ENCODE measurements at regions not wholly inside any gene's neighbourhood (a gene's known extent, or its start where the extent isn't known, plus 50 kb on each side); places are given as distances from the start of the nearest gene placed in this dataset.

DNA sequence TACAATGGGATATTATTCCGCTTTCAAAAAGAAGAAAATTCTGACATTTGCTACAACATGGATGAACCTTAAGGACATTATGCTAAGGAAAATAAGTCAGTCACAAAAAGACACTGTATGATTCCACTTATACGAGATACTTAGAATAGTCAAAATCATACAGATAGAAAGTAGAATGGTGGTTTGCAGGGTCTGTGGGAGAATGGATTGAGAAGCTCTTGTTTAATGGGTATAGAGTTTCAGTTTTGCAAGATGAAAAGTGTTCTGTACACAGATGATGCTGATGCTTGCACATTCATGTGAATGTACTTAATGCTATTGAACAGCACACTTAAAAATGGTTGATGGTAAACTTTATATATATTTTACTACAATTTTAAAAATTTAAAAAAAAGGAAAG, 2050.7 kb upstream of the WWC1 start:
- TF ChIP-seq, protein P1, sequence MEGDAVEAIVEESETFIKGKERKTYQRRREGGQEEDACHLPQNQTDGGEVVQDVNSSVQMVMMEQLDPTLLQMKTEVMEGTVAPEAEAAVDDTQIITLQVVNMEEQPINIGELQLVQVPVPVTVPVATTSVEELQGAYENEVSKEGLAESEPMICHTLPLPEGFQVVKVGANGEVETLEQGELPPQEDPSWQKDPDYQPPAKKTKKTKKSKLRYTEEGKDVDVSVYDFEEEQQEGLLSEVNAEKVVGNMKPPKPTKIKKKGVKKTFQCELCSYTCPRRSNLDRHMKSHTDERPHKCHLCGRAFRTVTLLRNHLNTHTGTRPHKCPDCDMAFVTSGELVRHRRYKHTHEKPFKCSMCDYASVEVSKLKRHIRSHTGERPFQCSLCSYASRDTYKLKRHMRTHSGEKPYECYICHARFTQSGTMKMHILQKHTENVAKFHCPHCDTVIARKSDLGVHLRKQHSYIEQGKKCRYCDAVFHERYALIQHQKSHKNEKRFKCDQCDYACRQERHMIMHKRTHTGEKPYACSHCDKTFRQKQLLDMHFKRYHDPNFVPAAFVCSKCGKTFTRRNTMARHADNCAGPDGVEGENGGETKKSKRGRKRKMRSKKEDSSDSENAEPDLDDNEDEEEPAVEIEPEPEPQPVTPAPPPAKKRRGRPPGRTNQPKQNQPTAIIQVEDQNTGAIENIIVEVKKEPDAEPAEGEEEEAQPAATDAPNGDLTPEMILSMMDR (IDR thresholded peaks at IDR 0.05; ENCODE audit: low read depth, low read length) = no peak
- no peak overlapping the region for H3K4me3 ChIP-seq (ENCODE audit: low read depth, low read length)
- H3K4me1 ChIP-seq = no peaks in the 10 kb centered on the region
- no peak for DNase-seq
- no peaks in the 10 kb centered on the region for H3K9me3 ChIP-seq
- no peaks in the 10 kb centered on the region for H3K36me3 ChIP-seq
- no peaks in the 10 kb centered on the region for H3K27me3 ChIP-seq

DNA sequence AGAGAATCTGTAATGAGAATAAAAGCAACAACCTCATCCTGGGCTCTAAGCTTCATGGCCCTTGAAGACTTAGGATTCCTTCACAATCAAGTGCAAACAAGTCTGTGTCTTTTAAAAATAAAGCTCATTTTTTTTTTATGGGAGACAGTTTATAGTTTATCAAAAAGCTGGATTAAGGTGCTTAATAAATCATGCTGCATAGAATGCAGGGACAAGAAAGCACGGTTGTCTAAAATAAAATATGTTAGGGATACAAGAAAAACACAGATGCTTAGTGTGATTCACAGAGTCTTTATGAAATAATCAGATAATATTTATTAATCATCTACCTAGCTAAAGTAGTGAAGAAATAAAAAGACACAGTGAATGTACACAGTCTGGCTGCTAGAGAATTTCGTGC, 2045.9 kb upstream of the WWC1 start:
- H3K4me1 ChIP-seq = no peaks in the 10 kb centered on the region
- DNase-seq = no peak
- H3K36me3 ChIP-seq = no peaks in the 10 kb centered on the region
- no peak overlapping the region for H3K4me3 ChIP-seq (ENCODE audit: low read depth, low read length)
- no peaks in the 10 kb centered on the region; the same call in 1 of the 2 replicates for H3K9me3 ChIP-seq
- TF ChIP-seq, protein P1 (IDR thresholded peaks at IDR 0.05; ENCODE audit: low read depth, low read length) = no peak
- H3K27me3 ChIP-seq = no peaks in the 10 kb centered on the region

DNA sequence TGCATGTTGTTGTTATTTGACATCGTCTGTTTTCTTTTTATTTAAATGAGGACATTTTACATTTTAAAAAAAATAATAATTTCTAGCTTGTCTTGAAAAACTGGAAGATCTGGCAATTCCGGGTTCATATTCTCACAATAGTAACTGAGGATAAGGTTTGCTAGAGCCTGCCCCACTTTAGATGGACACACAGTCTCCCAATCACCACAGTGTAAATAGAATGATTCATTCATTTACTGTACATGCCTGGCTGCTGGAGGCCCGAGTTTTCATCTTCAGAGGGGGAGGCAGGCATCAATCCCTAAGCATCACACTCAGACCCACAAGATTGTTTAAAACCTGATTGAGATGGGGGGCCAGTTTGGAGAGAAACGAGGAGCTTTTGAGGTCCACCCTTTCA, 2039.7 kb upstream of the WWC1 start:
- no peaks in the 10 kb centered on the region for H3K36me3 ChIP-seq
- no peak for DNase-seq
- no peaks in the 10 kb centered on the region for H3K4me1 ChIP-seq
- no peaks in the 10 kb centered on the region for H3K27me3 ChIP-seq
- H3K9me3 ChIP-seq = no peaks in the 10 kb centered on the region; the same call in 1 of the 2 replicates
- TF ChIP-seq, protein P1 (IDR thresholded peaks at IDR 0.05; ENCODE audit: low read depth, low read length) = no peak
- H3K4me3 ChIP-seq (ENCODE audit: low read depth, low read length) = no peak overlapping the region

DNA sequence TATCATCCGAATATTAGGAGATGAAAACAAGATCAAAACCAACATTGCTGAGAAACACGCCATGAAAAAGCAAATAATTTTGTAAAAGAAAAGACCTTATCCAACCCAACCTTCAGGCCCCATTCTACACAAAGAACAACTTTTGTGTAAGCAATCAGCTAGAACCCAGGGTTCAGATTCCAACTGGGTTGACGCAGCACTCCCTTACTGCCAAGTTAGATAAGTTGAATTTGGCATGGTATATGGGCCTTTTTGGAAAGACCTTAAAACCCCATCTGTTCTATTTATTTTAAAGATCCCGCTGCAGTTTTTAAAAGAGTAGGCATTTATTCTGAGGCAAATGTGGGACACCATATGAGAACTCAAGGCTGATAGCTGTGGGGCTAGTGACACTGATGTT, 2033.8 kb upstream of the WWC1 start:
- TF ChIP-seq, protein P1 (IDR thresholded peaks at IDR 0.05; ENCODE audit: low read depth, low read length) = no peak
- Histone ChIP-seq H3K9me3 (no peaks in the 10 kb centered on the region; the same call in none of the 2 replicates), H3K27me3 (no peaks in the 10 kb centered on the region), H3K4me1 (no peaks in the 10 kb centered on the region), H3K36me3 (no peaks in the 10 kb centered on the region), H3K4me3 (ENCODE audit: low read depth, low read length) (no peak overlapping the region)
- no peak for DNase-seq

DNA sequence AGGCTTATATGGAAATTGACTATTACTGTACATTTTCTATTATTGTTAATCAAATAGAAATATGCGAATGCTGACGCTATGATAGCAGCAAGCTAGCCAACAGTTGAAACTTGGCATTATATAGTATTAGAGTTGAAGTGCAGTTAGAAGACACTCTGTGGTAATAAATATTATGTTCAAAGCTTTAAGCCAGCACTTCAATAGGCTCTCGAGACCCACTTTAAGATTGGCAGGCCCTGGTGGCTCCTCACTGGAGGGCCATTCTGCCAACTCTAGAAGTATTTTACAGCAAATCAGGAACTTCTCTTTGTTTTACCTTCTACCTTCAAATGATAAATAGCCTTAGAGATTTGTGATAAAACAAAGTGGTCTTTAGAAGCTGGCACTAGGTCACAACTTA, 2029.0 kb upstream of the WWC1 start:
- DNase-seq = no peak
- TF ChIP-seq, protein P1 (IDR thresholded peaks at IDR 0.05; ENCODE audit: low read depth, low read length) = no peak
- Histone ChIP-seq H3K4me1 (no peaks in the 10 kb centered on the region), H3K36me3 (no peaks in the 10 kb centered on the region), H3K4me3 (ENCODE audit: low read depth, low read length) (no peak overlapping the region), H3K9me3 (no peaks in the 10 kb centered on the region; the same call in 1 of the 2 replicates), H3K27me3 (no peaks in the 10 kb centered on the region)

DNA sequence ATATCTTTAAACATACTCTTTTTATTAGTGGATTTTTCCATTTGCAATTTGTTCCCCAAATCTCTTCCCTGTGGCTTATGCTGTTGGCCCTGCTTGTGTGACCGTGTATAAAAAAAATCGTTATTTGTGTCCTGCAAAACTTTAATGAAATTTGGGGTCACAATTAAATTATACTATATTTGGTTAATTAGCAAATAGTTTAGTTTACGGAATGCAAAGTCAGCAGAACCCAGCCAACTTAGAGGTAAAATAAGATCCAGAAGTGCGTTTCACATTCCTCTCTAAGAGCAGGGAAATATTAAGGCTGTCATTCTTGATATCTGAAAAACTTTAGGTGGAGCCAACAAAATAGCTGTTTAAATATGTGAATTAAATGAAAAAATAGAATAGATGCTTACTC, 2023.5 kb upstream of the WWC1 start:
- H3K27me3 ChIP-seq = no peaks in the 10 kb centered on the region
- no peaks in the 10 kb centered on the region; the same call in 1 of the 2 replicates for H3K9me3 ChIP-seq
- no peak overlapping the region for H3K4me3 ChIP-seq (ENCODE audit: low read depth, low read length)
- DNase-seq = no peak
- H3K36me3 ChIP-seq = no peaks in the 10 kb centered on the region
- TF ChIP-seq, protein P1 (IDR thresholded peaks at IDR 0.05; ENCODE audit: low read depth, low read length) = no peak
- H3K4me1 ChIP-seq = no peaks in the 10 kb centered on the region

All from BE2C (cell line).